GM12874 (cell line): ENCODE measurements at regions not wholly inside any gene's neighbourhood (a gene's known extent, or its start where the extent isn't known, plus 50 kb on each side); places are given as distances from the start of the nearest gene placed in this dataset.
A peak's percentile ranks its signal among the peaks of the same experiment; 100 is the strongest.

Experiments
- CTCF ChIP-seq: IDR thresholded peaks from 2 replicates; pipeline ENCODE4 v1.5.1; 2011; ENCODE audit warnings: low read depth, mild to moderate bottlenecking, control low read depth, low read length, moderate library complexity; ENCODE audit not compliant: insufficient read depth

- TF ChIP-seq CTCF = no peak
Measured at GRCh38 chr4:132530861-132531260, 618.2 kb upstream of the PCDH10 start.

GRCh38 chr4:132540268-132540667 lies 608.8 kb upstream of the PCDH10 start:
- TF ChIP-seq CTCF = no peak

- no peak for TF ChIP-seq CTCF
Measured at GRCh38 chr4:132540797-132541196, 608.3 kb upstream of the PCDH10 start.

GRCh38 chr4:132542228-132542627 lies 606.9 kb upstream of the PCDH10 start:
- no peak for TF ChIP-seq CTCF

GRCh38 chr4:132548463-132548862 lies 600.6 kb upstream of the PCDH10 start:
- TF ChIP-seq CTCF = no peak

- no peak for TF ChIP-seq CTCF
Measured at GRCh38 chr4:132556316-132556715, 592.8 kb upstream of the PCDH10 start.

GRCh38 chr4:132557660-132558059 lies 591.4 kb upstream of the PCDH10 start:
- peak; percentile 10; the same call in 1 of the 2 replicates for TF ChIP-seq CTCF

GRCh38 chr4:132564920-132565319 lies 584.2 kb upstream of the PCDH10 start:
- no peak for TF ChIP-seq CTCF
